Activated CD4-positive, alpha-beta T cell treated with anti-CD3 and anti-CD28 coated beads, Interleukin-10, Interleukin-2, amounts not matched to agents 100 ng/mL and 50 ng/mL, durations not matched to agents 16 hours and 8 hours (primary cell): ENCODE measurements at regions not wholly inside any gene's neighbourhood (a gene's known extent, or its start where the extent isn't known, plus 50 kb on each side); places are given as distances from the start of the nearest gene placed in this dataset.
"Not testable (repeated sequence)": the region's sequence is repeated elsewhere in the genome, so short reads cannot be mapped to it uniquely, and the experiment has no call there.

Experiments used
- DNase-seq: peaks from one replicate; pipeline ENCODE4 v3.0.0-alpha.2; 2020

GRCh38 chr3:88000853-88001252 is 58.0 kb downstream of the CGGBP1 start:
- peak; percentile 28 for DNase-seq

- DNase-seq = no peak
Measured at GRCh38 chr3:87997966-87998365, 60.8 kb downstream of the CGGBP1 start.

- peak; percentile 80 for DNase-seq
Measured at GRCh38 chr3:87997298-87997697, 61.5 kb downstream of the CGGBP1 start.

- no peak for DNase-seq
Measured at GRCh38 chr3:87996882-87997281, 61.9 kb downstream of the CGGBP1 start.

GRCh38 chr3:87993566-87993965 is 65.2 kb downstream of the CGGBP1 start:
- DNase-seq = no peak

- no peak for DNase-seq
Measured at GRCh38 chr3:87987952-87988351, 70.9 kb downstream of the CGGBP1 start.

GRCh38 chr3:87982421-87982820 is 76.4 kb downstream of the CGGBP1 start:
- no peak for DNase-seq

GRCh38 chr3:87979527-87979926 is 79.3 kb downstream of the CGGBP1 start:
- no peak for DNase-seq

- DNase-seq = no peak
Measured at GRCh38 chr3:87977765-87978164, 81.0 kb downstream of the CGGBP1 start.

- DNase-seq = no peak
Measured at GRCh38 chr3:87975716-87976115, 83.1 kb downstream of the CGGBP1 start.

- no peak for DNase-seq
Measured at GRCh38 chr3:87973906-87974305, 84.9 kb downstream of the CGGBP1 start.

GRCh38 chr3:87969620-87970019 is 89.2 kb downstream of the CGGBP1 start:
- no peak for DNase-seq

- DNase-seq = no peak
Measured at GRCh38 chr3:87968668-87969067, 90.1 kb downstream of the CGGBP1 start.

GRCh38 chr3:87958289-87958688 is 100.5 kb downstream of the CGGBP1 start:
- no peak for DNase-seq

- DNase-seq = no peak
Measured at GRCh38 chr3:87957575-87957974, 101.2 kb downstream of the CGGBP1 start.

GRCh38 chr3:87949879-87950208 is 109.0 kb downstream of the CGGBP1 start:
- DNase-seq = no peak

- DNase-seq = no peak
Measured at GRCh38 chr3:87949189-87949878, 109.5 kb downstream of the CGGBP1 start.

GRCh38 chr3:87946007-87946406 is 112.8 kb downstream of the CGGBP1 start:
- DNase-seq = not testable (repeated sequence)

- not testable (repeated sequence) for DNase-seq
Measured at GRCh38 chr3:87942256-87942655, 116.5 kb downstream of the CGGBP1 start.

- DNase-seq = no peak
Measured at GRCh38 chr3:87924485-87924884, 134.3 kb downstream of the CGGBP1 start.

- no peak for DNase-seq
Measured at GRCh38 chr3:87920549-87920948, 138.3 kb downstream of the CGGBP1 start.

- DNase-seq = no peak
Measured at GRCh38 chr3:87901141-87901540, 157.7 kb downstream of the CGGBP1 start.

GRCh38 chr3:87900061-87900460 is 158.7 kb downstream of the CGGBP1 start:
- peak; percentile 4 for DNase-seq

- DNase-seq = no peak
Measured at GRCh38 chr3:87898971-87899370, 159.8 kb downstream of the CGGBP1 start.

GRCh38 chr3:87895983-87896382 is 162.8 kb downstream of the CGGBP1 start:
- DNase-seq = no peak

- no peak for DNase-seq
Measured at GRCh38 chr3:87873136-87873535, 185.7 kb downstream of the CGGBP1 start.
